GM12891 (cell line): ENCODE measurements at regions not wholly inside any gene's neighbourhood (a gene's known extent, or its start where the extent isn't known, plus 50 kb on each side); places are given as distances from the start of the nearest gene placed in this dataset.

Source experiments
- POLR2A ChIP-seq: IDR thresholded peaks from 2 replicates; pipeline ENCODE4 v1.6.1; 2011; ENCODE audit warnings: low read depth, low read length, control low read depth
- POLR2AphosphoS5 ChIP-seq: IDR thresholded peaks from 2 replicates; pipeline ENCODE4 v1.6.1; 2011; ENCODE audit warnings: low read depth, low read length, control low read depth

DNA sequence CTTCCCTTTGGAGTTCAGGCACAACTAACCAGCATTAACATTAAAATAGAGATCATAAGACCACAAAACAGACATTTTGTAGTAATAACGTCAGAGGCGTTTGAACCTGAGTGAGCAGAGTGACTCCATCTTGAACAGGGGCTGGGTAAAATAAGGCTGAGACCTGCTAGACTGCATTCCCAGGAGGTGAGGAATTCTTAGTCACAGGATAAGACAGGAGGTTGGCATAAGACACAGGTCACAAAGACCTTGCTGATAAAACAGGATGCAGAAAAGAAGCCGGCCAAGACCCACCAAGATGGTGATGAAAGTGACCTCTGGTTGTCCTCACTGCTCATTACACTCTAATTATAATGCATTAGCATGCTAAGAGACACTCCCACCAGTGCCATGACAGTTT lies 493.2 kb upstream of the AUTS2 start:
- no peak for TF ChIP-seq POLR2AphosphoS5
- TF ChIP-seq POLR2A: no peak
